GM23248 (cell line): ENCODE measurements at regions not wholly inside any gene's neighbourhood (a gene's known extent, or its start where the extent isn't known, plus 50 kb on each side); places are given as distances from the start of the nearest gene placed in this dataset.

Source experiments
- EZH2 ChIP-seq: fragments of 200-600 bp; sonication (generic); IDR thresholded peaks from 2 replicates; pipeline ENCODE4 v1.6.1; 2018; ENCODE audit warnings: antibody characterized with exemption, mild to moderate bottlenecking; ENCODE audit not compliant: insufficient read depth, poor library complexity, severe bottlenecking
- EZH2phosphoT487 ChIP-seq: fragments of 200-600 bp; sonication (generic); IDR thresholded peaks from 2 replicates; pipeline ENCODE4 v1.6.1; 2018; ENCODE audit warnings: antibody characterized with exemption, moderate library complexity, mild to moderate bottlenecking, low read depth; ENCODE audit not compliant: insufficient read depth

GRCh38 chr12:89081719-89082369, 270.5 kb downstream of the DUSP6 start:
- TF ChIP-seq EZH2phosphoT487 (no peak), EZH2 (no peak)
